ENCODE measurements at regions not wholly inside any gene's neighbourhood (a gene's known extent, or its start where the extent isn't known, plus 50 kb on each side); places are given as distances from the start of the nearest gene placed in this dataset.
"Not testable (repeated sequence)": the region's sequence is repeated elsewhere in the genome, so short reads cannot be mapped to it uniquely, and the experiment has no call there.

DNA sequence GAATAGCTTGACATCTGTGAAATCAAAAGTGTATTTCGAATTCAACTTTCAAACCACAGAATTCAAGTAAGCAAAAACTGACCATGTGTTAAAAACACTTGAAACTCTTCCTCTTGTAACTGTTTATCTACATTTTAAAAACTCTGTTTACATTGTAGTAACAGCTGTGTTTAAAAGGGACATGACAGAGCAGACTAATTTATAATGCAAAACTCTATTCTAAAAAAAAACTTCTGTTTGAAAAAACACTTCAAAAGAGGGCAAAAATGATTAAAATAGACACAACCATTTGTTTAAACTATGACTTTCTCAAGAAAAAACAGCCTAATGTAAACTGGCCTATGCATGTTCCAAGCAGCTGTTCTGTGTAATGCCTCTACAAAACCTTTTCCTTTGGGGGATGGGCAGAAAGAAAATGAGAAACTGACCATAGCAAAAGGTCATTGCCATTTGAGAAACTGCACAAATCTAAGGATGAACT lies 149.1 kb upstream of the HMGA2 start:
- WGBS, 2 donors, result 60 to 66% methylated on average over 1 of the region's 1 CpG
- no peak overlapping the region for H3K4me3 ChIP-seq (ENCODE audit: low read depth, poor library complexity, severe bottlenecking)
- DNase-seq (ENCODE audit: low spot score in 2 of 2), result no peak
- TF ChIP-seq POLR2A (IDR thresholded peaks at IDR 0.05), result no peak
- TF ChIP-seq, protein P1, sequence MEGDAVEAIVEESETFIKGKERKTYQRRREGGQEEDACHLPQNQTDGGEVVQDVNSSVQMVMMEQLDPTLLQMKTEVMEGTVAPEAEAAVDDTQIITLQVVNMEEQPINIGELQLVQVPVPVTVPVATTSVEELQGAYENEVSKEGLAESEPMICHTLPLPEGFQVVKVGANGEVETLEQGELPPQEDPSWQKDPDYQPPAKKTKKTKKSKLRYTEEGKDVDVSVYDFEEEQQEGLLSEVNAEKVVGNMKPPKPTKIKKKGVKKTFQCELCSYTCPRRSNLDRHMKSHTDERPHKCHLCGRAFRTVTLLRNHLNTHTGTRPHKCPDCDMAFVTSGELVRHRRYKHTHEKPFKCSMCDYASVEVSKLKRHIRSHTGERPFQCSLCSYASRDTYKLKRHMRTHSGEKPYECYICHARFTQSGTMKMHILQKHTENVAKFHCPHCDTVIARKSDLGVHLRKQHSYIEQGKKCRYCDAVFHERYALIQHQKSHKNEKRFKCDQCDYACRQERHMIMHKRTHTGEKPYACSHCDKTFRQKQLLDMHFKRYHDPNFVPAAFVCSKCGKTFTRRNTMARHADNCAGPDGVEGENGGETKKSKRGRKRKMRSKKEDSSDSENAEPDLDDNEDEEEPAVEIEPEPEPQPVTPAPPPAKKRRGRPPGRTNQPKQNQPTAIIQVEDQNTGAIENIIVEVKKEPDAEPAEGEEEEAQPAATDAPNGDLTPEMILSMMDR (IDR thresholded peaks at IDR 0.05), result no peak
- intact Hi-C loops (cut with DNase I; ENCODE audit: low total_unique reads), result no loop called here

DNA sequence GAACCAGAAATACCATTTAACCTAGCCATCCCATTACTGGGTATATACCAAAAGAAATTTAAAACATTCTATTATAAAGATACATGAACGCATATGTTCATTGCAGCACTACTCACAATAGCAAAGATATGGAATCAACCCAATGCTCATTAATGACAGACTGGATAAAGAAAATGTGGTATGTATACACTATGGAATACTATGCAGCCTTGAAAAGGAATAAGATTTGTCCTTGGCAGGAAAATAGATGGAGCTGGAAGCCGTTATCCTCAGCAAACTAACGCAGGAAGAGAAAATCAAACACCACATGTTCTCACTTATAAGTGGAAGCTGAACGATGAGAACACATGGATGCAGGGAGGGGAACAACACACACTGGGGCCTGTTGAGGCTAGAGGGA lies 146.1 kb upstream of the HMGA2 start:
- 78 to 86% methylated on average over 4 of the region's 4 CpGs for WGBS, 2 donors
- DNase-seq (ENCODE audit: low spot score in 2 of 2); intact Hi-C loops (cut with DNase I; ENCODE audit: low total_unique reads); H3K4me3 ChIP-seq (ENCODE audit: low read depth, poor library complexity, severe bottlenecking): not testable (repeated sequence)

DNA sequence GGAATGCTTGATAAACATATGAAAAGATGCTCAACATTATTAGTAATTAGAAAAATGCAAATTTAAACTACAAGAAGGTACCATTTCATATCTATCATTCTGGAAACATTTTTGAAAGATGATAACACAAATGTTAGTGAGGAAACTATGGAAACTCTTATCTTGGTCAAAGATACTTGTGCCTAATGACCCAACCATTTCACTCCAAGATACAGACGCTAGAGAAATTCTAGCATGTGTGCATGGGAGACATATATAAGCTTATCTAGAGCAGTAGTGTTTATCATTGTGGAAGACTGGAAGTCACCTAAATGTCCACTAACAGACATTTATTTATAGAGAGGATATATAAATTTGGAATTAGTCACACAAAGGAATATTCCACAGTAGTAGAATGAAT lies 143.1 kb upstream of the HMGA2 start:
- WGBS, 2 donors, result 78 to 89% methylated on average over 1 of the region's 1 CpG
- no peak for TF ChIP-seq POLR2A (IDR thresholded peaks at IDR 0.05)
- TF ChIP-seq, protein P1 (IDR thresholded peaks at IDR 0.05), result no peak
- no peak overlapping the region for H3K4me3 ChIP-seq (ENCODE audit: low read depth, poor library complexity, severe bottlenecking)
- no peak for DNase-seq (ENCODE audit: low spot score in 2 of 2)
- intact Hi-C loops (cut with DNase I; ENCODE audit: low total_unique reads), result no loop called here

DNA sequence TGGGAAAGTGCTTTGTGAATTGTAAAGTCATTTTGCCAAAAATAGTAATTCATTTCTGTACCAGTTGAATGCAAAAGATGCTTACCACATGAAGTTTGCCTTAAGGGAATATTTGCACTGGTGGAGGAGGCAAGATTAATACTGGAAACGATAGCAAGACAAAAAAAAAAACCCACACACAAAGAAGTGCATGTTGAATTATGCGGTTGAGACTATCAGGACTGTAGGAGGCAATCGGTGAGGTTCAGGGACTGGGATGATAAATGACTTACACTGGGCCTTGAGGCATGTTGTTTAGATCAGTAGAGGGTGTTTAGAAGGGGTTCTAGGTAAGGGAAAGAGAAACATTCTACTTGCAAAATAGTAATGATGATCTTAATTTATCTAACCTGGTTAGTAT lies 142.2 kb upstream of the HMGA2 start:
- no peak for DNase-seq (ENCODE audit: low spot score in 2 of 2)
- 23 to 24% methylated on average over 3 of the region's 3 CpGs for WGBS, 2 donors
- intact Hi-C loops (cut with DNase I; ENCODE audit: low total_unique reads), result no loop called here
- TF ChIP-seq POLR2A (IDR thresholded peaks at IDR 0.05), result no peak
- TF ChIP-seq, protein P1 (IDR thresholded peaks at IDR 0.05), result no peak
- H3K4me3 ChIP-seq (ENCODE audit: low read depth, poor library complexity, severe bottlenecking), result no peak overlapping the region

DNA sequence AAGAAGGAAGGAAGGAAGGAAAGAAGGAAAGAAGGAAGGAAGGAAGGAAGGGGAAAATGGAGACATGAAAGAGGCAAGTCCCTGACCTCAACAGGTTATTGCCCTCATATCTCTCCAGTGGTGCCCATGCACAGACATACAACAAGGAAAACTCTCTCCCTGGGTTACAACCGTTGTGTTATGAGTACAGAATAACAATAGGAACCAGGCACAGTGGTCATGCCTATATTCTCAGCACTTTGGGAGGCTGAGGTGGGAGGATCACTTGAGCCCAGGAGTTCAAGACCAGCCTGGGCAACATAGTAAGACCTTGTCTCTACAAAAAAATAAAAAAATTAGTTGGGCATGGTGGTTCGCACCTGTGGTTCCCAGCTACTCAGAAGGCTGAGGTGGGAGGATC lies 139.4 kb upstream of the HMGA2 start:
- intact Hi-C loops (cut with DNase I; ENCODE audit: low total_unique reads), result no loop called here
- DNase-seq (ENCODE audit: low spot score in 2 of 2), result no peak
- WGBS, 2 donors, result 80 to 88% methylated on average over 2 of the region's 2 CpGs
- TF ChIP-seq POLR2A (IDR thresholded peaks at IDR 0.05), result no peak
- no peak overlapping the region for H3K4me3 ChIP-seq (ENCODE audit: low read depth, poor library complexity, severe bottlenecking)

DNA sequence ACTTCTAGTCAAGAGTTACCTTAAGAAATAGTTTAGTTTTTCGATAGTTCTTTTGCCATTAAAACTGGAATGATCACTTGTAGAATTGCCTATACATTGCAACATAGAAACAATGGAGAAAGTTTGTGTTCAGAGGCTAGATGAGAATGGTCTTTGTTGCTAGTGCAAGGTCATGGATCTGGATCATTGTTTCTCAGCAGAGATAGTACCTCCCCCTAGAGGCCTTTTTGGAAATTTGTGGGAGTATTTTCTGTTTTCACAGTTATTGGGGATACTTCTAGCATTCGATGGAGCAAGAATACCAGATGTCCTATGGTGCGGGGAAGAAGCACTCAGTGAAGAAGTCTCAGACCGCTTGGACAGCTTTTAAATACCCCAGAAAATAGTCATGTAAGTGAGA lies 138.8 kb upstream of the HMGA2 start:
- WGBS, 2 donors, result 63 to 72% methylated on average over 4 of the region's 4 CpGs
- TF ChIP-seq, protein P1 (IDR thresholded peaks at IDR 0.05), result no peak
- no peak for TF ChIP-seq POLR2A (IDR thresholded peaks at IDR 0.05)
- H3K4me3 ChIP-seq (ENCODE audit: low read depth, poor library complexity, severe bottlenecking), result no peak overlapping the region
- intact Hi-C loops (cut with DNase I; ENCODE audit: low total_unique reads), result no loop called here
- no peak for DNase-seq (ENCODE audit: low spot score in 2 of 2)

DNA sequence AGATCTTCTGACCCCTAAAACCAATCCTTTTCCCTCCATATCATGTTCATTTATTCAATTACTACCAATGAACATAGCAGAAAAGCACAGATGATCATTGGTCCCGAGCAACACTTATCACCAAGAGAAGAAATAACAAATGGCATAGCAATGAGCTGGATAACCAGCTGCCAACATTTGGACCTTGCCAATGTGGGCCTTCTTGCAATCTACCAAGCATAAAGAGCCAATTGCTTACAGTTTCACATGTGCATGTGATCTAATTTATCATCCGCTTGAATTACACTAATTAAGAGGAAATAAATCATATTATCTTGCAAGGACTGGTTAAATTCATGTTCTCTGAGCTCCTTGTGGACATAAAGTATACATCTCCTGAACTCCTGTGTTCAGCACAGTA lies 134.8 kb upstream of the HMGA2 start:
- TF ChIP-seq, protein P1 (IDR thresholded peaks at IDR 0.05), result no peak
- no peak for TF ChIP-seq POLR2A (IDR thresholded peaks at IDR 0.05)
- H3K4me3 ChIP-seq (ENCODE audit: low read depth, poor library complexity, severe bottlenecking), result no peak overlapping the region
- intact Hi-C loops (cut with DNase I; ENCODE audit: low total_unique reads), result no loop called here
- no peak for DNase-seq (ENCODE audit: low spot score in 2 of 2)
- WGBS, 2 donors, result 80 to 90% methylated on average over 2 of the region's 2 CpGs
